Common myeloid progenitor, CD34-positive (primary cell): ENCODE measurements at regions not wholly inside any gene's neighbourhood (a gene's known extent, or its start where the extent isn't known, plus 50 kb on each side); places are given as distances from the start of the nearest gene placed in this dataset.

Source experiments
- CTCF ChIA-PET: fragments of 350-600 bp; sonication (Branson Sonifier 250); formaldehyde crosslinking; loops from one replicate; lab custom pipeline; 2021; ENCODE audit warnings: antibody characterized with exemption; lab: Charles Lee
- POLR2A ChIA-PET: fragments of 350-600 bp; sonication (Branson Sonifier 250); formaldehyde crosslinking; loops from one replicate; lab custom pipeline; 2021; ENCODE audit warnings: antibody characterized with exemption; lab: Charles Lee
- DNase-seq, 3 donors: peaks; one replicate each; pipeline versions ENCODE4 v3.0.0 to v3.0.0-alpha.2; 2013
- H3K27ac ChIP-seq, 2 experiments: 1 replicate in 1 of 2; 2 replicates in 1 of 2; pipeline ENCODE4 v1.7.0; 2013; ENCODE audit warnings: inconsistent platforms in 2 of 2, low read length in 2 of 2, mild to moderate bottlenecking in 2 of 2, low read depth in 1 of 2, moderate library complexity in 1 of 2; ENCODE audit not compliant: severe bottlenecking in 2 of 2, insufficient read depth in 1 of 2, poor library complexity in 1 of 2
- H3K27me3 ChIP-seq, 5 experiments: replicated peaks in 2 of 5; 1 replicate in 3 of 5; 2 replicates in 2 of 5; pipeline versions ENCODE4 v1.6.1 to v1.7.0; 2013; ENCODE audit warnings: low read length in 4 of 5, mild to moderate bottlenecking in 2 of 5, moderate library complexity in 2 of 5, inconsistent platforms in 1 of 5; ENCODE audit not compliant: insufficient read depth in 5 of 5, control insufficient read depth in 4 of 5
- H3K36me3 ChIP-seq, 4 experiments: 1 replicate in 2 of 4; 2 replicates in 2 of 4; pipeline versions ENCODE4 v1.6.1 to v1.7.0; 2013; ENCODE audit warnings: low read length in 3 of 4, control low read depth in 1 of 4, mild to moderate bottlenecking in 1 of 4; ENCODE audit not compliant: control insufficient read depth in 4 of 4, insufficient read depth in 4 of 4
- H3K4me1 ChIP-seq, 4 experiments: 1 replicate in 3 of 4; 2 replicates in 1 of 4; pipeline versions ENCODE4 v1.6.1 to v1.7.1; 2013; ENCODE audit warnings: low read length in 3 of 4, mild to moderate bottlenecking in 3 of 4, control low read depth in 1 of 4, inconsistent platforms in 1 of 4, moderate library complexity in 1 of 4; ENCODE audit not compliant: control insufficient read depth in 4 of 4, insufficient read depth in 4 of 4; ENCODE audit errors: control extremely low read depth in 1 of 4
- H3K4me3 ChIP-seq, 7 experiments: 1 replicate in 4 of 7; 2 replicates in 3 of 7; pipeline versions ENCODE4 v1.5.1 to v1.7.0; 2013; ENCODE audit warnings: mild to moderate bottlenecking in 7 of 7, low read length in 6 of 7, moderate library complexity in 6 of 7, inconsistent platforms in 2 of 7, low read depth in 2 of 7, control low read depth in 1 of 7; ENCODE audit not compliant: insufficient read depth in 4 of 7, control insufficient read depth in 1 of 7; ENCODE audit errors: extremely low read depth in 1 of 7
- H3K9me3 ChIP-seq, 5 experiments: 1 replicate in 4 of 5; 2 replicates in 1 of 5; pipeline versions ENCODE4 v1.6.1 to v1.7.1; 2013; ENCODE audit warnings: low read length in 4 of 5, mild to moderate bottlenecking in 2 of 5, inconsistent platforms in 1 of 5, low read depth in 1 of 5, moderate library complexity in 1 of 5; ENCODE audit not compliant: control insufficient read depth in 4 of 5, insufficient read depth in 2 of 5; ENCODE audit errors: control extremely low read depth in 1 of 5
- WGBS: methylation state at CpG from one replicate; pipeline ENCODE4 v1.1.5; 2013; ENCODE audit not compliant: insufficient coverage; 5-methylcytosine and 5-hydroxymethylcytosine counted together

- Histone ChIP-seq H3K27ac (no peak overlapping the region), H3K27me3 (peaks cover 5 to 29% (median 19%) of the 10 kb centered on the region in 5 experiments), H3K4me3 (peak overlapping the region in 4 of 7 experiments; percentile 25 to 65 (median 60)), H3K9me3 (no peaks in the 10 kb centered on the region), H3K4me1 (peaks cover 0 to 13% (median 7%) of the 10 kb centered on the region in 4 experiments), H3K36me3 (no peaks in the 10 kb centered on the region)
- ChIA-PET CTCF (interaction anchor here (0.9 to 1.7 kb wide), 5 partner anchors 14 to 1129 kb away, joined by 3 to 8 read pairs (median 3); no protein-coding TSS in a partner anchor), POLR2A (interaction anchor here (0.5 kb wide), 1 partner anchor 18 kb away, joined by 4 read pairs; no protein-coding TSS in a partner anchor)
- 4% methylated on average over 31 of the region's 41 CpGs for WGBS
- peak; percentile 82 to 89 (median 88) for DNase-seq
Observed at GRCh38 chr11:15650105-15650938, 535.6 kb downstream of the INSC start.

GRCh38 chr11:15651033-15651432 is 536.3 kb downstream of the INSC start:
- H3K9me3 ChIP-seq: peaks cover 0 to 1% (median 0%) of the 10 kb centered on the region in 5 experiments
- H3K4me3 ChIP-seq: no peak overlapping the region
- ChIA-PET CTCF (interaction anchor here (1.0 kb wide), 1 partner anchor 963 kb away, joined by 5 read pairs; no protein-coding TSS in a partner anchor), POLR2A (no interaction called here)
- peaks cover 5 to 29% (median 19%) of the 10 kb centered on the region in 5 experiments for H3K27me3 ChIP-seq
- no peaks in the 10 kb centered on the region for H3K36me3 ChIP-seq
- H3K27ac ChIP-seq: no peak overlapping the region
- no peak for DNase-seq
- peaks cover 0 to 13% (median 7%) of the 10 kb centered on the region in 4 experiments for H3K4me1 ChIP-seq
- 18% methylated on average over 9 of the region's 22 CpGs for WGBS

GRCh38 chr11:15651816-15652215 is 537.1 kb downstream of the INSC start:
- peaks cover 0 to 1% (median 0%) of the 10 kb centered on the region in 5 experiments for H3K9me3 ChIP-seq
- no peaks in the 10 kb centered on the region for H3K36me3 ChIP-seq
- H3K4me3 ChIP-seq: no peak overlapping the region
- ChIA-PET CTCF (no interaction called here), POLR2A (no interaction called here)
- peaks cover 5 to 29% (median 19%) of the 10 kb centered on the region in 5 experiments for H3K27me3 ChIP-seq
- H3K27ac ChIP-seq: no peak overlapping the region
- WGBS: 60% methylated on average over 9 of the region's 11 CpGs
- peaks cover 0 to 13% (median 7%) of the 10 kb centered on the region in 4 experiments for H3K4me1 ChIP-seq
- DNase-seq: no peak

- peaks cover 2 to 27% (median 19%) of the 10 kb centered on the region in 5 experiments for H3K27me3 ChIP-seq
- CTCF ChIA-PET: no interaction called here
- H3K4me3 ChIP-seq: no peak overlapping the region
- H3K4me1 ChIP-seq: peaks cover 0 to 13% (median 7%) of the 10 kb centered on the region in 4 experiments
- WGBS: 93% methylated on average over 3 of the region's 4 CpGs
- DNase-seq: no peak
- no peaks in the 10 kb centered on the region for H3K36me3 ChIP-seq
- H3K9me3 ChIP-seq: peaks cover 0 to 1% (median 0%) of the 10 kb centered on the region in 5 experiments
- POLR2A ChIA-PET: no interaction called here
- H3K27ac ChIP-seq: no peak overlapping the region
Observed at GRCh38 chr11:15653191-15653710, 538.5 kb downstream of the INSC start.

GRCh38 chr11:15654451-15654850 is 539.7 kb downstream of the INSC start:
- Histone ChIP-seq H3K4me1 (peaks cover 0 to 13% (median 7%) of the 10 kb centered on the region in 4 experiments), H3K27me3 (peaks cover 2 to 27% (median 24%) of the 10 kb centered on the region in 5 experiments), H3K4me3 (no peak overlapping the region), H3K27ac (no peak overlapping the region), H3K36me3 (no peaks in the 10 kb centered on the region), H3K9me3 (peaks cover 0 to 1% (median 0%) of the 10 kb centered on the region in 5 experiments)
- CTCF ChIA-PET: no interaction called here
- POLR2A ChIA-PET: no interaction called here
- WGBS: 90% methylated on average over 3 of the region's 4 CpGs
- no peak for DNase-seq

GRCh38 chr11:15655552-15655951 is 540.8 kb downstream of the INSC start:
- CTCF ChIA-PET: no interaction called here
- peaks cover 2 to 24% (median 22%) of the 10 kb centered on the region in 5 experiments for H3K27me3 ChIP-seq

More at GRCh38 chr11:15655552-15655951, 540.8 kb downstream of the INSC start:
- no peak for DNase-seq
- Histone ChIP-seq H3K4me1 (peaks cover 0 to 6% (median 2%) of the 10 kb centered on the region in 4 experiments), H3K4me3 (no peak overlapping the region), H3K27ac (no peak overlapping the region), H3K36me3 (no peaks in the 10 kb centered on the region), H3K9me3 (peaks cover 0 to 1% (median 0%) of the 10 kb centered on the region in 5 experiments)
- POLR2A ChIA-PET: no interaction called here
- 94% methylated on average over 4 of the region's 8 CpGs for WGBS
